GM21576 (cell line): ENCODE measurements at regions not wholly inside any gene's neighbourhood (a gene's known extent, or its start where the extent isn't known, plus 50 kb on each side); places are given as distances from the start of the nearest gene placed in this dataset.
"Not testable (repeated sequence)": the region's sequence is repeated elsewhere in the genome, so short reads cannot be mapped to it uniquely, and the experiment has no call there.

ENCODE experiments used
- ATAC-seq: cut with Tn5 transposase; IDR thresholded peaks from one replicate; pipeline ENCODE4 v1.9.1; 2021; ENCODE audit warnings: mild to moderate bottlenecking, moderate library complexity; ENCODE audit not compliant: unreplicated experiment

DNA sequence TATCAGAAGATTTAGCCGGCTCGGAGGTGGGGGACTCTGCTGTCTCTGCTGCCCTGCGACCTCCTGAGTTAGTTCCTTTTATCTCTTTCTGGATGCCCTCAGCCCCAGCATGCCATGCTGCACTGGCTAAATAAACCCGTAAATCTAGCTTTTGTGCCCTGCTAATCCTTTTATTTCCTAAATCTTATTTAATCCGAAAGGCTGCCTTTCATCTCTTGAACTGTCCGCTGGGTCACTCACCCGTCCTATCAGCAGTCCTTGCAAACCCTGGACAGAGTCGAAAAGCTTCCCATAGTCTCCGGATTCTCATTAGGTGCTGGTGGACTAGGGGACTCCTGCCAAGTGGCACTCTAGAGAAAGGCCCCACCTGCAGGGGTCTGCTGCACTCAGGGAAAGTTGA lies 122.0 kb upstream of the APCDD1 start:
- ATAC-seq, result no peak

DNA sequence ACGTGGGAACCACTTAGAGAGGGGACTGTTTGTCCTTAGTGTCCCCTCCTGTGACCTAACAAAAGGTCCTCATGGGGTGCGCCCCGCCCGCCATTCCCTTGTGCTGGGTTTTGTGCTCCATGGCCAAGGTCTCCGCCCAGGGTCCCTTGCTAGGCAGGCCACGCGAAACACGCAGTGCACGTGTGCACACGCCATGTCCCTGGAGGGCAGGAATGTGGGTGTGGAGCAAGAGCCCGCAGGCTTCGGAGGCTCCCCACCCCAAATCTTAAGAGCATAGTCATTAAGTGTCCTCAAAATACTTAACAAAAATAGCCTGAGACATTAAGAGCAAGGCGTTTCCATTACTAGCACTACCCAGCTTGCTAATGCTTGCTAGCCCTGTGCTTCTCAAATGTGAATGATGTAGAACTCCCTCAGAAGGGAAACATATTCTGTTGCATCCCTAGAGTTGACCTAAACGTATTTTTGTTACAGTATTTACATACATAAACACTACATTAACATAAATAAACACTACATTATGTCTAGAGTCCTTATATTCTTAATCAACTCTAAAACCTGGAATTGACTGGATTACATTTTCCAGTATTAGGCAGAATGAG lies 117.6 kb upstream of the APCDD1 start:
- ATAC-seq, result no peak

DNA sequence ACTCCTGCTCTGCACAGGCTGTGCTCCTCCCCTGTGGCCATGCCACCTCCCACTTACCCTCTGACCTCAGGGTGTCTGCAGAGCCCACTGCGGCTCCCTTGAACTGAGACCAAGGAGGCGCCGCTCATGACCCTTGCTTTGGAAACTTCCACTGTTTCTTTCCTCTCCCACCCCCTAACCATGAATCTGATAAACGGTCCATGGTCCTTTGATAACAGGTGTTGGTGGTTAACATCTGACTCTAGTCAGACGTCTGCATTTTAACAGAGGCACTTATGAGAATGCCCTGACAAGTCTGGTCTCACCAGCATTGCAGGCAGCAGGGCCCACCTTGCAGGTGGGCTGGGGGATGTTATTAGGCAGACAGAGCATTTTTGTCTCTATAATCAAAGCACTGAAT lies 113.6 kb upstream of the APCDD1 start:
- ATAC-seq, result no peak

DNA sequence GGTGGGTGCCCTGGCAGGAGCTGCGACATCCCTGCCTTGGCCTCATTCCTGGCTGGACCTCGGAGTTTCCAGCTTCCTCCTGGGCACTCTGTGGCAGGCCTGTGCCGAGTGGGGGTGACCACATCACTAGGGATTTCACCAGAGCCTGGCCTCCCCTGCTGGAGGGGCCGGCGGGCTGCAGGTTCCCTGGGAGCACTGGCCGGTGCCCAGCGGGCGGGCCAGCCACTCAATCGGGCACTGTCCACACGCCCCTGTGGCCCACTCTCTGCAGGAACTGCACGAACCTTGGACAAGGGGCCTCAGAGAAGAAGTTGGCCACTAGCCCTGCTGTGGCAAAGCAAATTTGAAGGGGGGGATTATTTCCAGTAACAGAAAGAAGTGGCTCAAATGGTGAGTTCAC lies 110.7 kb upstream of the APCDD1 start:
- ATAC-seq, result no peak

DNA sequence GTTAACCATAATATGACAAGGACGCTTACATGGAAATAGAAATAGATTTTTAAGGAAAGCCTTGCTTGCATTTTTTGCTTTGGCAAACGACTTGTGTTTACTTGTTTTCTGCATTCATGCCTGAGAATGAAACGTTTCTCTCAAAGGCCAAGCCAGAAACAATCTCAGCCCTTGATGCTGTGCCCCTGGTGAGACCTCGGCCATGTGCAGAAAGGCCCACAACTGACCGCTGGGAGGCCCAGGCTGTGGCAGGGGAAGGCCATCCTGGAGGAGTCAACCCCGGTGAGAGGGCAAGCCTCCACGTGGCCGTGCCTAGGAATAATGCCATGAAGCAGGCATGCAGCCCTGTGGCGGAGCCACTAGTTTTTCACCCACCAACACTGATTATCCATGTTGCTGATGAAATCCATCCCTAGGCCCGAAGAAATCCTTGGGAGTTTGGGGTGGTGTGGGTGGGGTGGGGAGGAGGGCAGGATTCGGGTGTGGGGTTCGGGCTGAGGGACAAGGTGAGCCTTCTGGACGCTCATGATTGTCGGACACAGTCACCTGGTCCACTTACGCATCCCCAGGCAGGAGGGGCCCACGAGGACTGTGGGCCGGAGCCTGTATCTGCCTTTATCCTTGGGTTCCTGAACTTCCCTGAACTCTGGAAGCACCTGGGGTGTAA lies 107.6 kb upstream of the APCDD1 start:
- no peak for ATAC-seq

DNA sequence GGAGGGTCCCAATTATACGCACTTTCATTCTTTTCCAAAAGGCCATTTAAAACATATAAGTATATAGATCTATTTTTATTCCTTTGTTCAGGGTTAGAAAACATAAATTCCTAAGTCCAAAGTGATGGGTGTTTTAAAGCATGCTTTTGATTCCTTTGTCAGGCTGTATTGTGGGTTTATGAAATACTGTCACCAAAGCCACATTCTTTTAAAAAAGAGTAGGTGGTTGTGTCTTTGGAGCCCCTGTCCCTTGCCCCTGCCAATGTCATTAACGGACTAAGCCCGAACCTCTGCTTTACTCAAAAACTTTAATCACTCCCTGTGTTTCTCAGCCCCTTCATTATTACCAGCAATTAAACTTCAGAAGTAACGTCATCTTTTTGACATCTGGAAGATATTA lies 104.9 kb upstream of the APCDD1 start:
- ATAC-seq, result no peak

DNA sequence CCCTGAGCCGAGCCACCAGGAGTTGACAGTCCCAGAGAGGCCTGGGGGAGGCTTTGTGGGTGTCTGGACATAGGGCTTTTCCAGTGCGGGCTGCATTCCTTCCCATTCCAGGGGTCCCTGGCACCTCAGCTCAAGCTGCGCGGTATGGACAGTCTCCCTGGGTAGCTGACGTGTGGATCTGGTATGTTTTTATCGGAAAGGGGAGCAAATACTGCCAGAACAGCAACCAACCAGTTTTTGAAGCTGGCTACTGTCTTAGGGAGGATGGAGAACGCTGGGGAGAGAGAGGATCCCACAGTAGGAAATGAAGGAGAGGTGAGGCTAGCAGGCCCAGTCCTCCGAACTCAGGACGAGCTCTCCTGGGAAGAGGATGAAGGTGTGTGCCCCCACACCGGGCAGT lies 103.8 kb upstream of the APCDD1 start:
- no peak for ATAC-seq

DNA sequence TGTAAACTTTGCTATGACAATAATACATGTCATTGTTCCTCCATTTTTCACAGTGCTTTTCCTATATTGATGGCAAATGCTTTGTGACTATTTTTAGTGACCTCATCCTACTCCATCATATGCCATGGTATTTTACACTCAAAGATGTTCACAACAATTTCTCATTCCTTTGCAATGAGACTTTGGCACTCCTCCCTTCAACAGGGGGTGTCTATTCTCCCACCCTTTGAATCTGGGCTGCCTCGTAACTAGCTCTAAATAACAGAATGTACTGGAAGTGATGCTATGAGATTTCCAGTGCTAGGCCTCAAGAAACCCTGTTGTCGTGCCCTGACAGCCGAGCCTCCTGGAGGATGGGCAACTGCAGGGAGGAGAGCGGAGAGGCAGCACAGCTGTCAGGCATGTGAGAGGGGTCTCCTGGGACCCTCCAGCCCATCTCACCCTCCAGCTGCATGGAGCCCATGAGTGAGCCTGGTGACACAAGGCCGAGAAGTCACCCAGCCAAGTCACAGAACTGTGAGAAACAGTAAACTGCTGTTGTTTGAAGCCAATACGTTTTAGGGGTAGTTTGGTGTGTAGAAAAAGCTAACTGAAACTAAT lies 103.1 kb upstream of the APCDD1 start:
- ATAC-seq, result no peak

DNA sequence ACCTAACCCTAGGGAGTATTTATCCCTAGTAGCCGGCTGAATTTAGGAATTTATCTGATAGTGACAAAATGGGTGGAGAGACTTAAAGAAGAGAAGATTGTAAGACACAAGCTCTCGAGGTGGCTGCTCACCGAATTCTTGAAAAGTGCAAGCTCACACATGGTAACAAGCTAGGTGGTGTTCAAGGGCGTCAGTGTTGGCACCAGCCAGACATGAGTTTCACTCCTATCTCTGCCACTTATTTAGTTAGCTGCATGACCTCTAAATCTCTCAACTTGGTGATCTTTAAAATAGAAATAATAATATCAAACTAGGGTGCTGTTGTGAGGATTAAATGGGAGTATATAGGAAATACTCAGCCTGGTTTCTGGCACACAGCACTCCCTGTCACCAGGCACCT lies 102.6 kb upstream of the APCDD1 start:
- ATAC-seq, result no peak

DNA sequence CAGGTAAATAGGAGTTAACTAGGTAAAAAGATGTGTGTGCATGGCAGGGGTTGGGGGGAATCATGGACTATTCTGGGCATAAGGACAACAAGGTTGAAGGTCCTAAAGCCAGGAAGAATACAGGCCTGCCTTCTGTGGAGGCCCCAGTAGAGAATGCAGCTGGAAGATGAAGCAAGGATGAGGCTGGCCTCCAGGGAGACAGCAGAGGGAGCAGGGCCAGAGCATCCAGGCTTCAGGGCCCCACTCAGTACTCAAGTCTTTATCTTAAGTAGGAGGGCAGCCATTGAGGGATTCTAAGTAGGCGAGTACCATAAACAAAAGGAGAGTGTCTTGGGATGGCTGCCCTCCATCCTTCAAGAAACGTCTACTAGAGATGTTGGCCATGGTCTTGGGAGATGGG lies 101.8 kb upstream of the APCDD1 start:
- ATAC-seq, result no peak

DNA sequence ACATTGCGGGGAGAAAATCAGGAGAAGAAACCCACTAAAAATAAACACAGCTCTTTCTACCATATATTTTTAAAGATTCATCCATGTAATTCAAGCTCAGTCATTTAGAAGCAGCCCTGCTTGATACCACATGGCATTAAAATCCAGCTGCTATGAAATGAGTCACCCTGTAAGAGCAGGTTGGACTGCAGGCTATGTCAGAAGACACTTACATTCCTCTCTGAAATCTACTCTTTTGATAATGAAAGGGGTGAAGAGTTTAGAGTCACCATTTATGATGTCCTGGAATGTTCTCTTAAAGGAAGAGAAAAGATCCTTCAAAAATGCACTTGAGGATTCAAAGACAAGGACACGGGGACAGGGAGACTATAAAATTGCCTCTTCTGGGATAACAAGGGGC lies 100.6 kb upstream of the APCDD1 start:
- ATAC-seq, result no peak

DNA sequence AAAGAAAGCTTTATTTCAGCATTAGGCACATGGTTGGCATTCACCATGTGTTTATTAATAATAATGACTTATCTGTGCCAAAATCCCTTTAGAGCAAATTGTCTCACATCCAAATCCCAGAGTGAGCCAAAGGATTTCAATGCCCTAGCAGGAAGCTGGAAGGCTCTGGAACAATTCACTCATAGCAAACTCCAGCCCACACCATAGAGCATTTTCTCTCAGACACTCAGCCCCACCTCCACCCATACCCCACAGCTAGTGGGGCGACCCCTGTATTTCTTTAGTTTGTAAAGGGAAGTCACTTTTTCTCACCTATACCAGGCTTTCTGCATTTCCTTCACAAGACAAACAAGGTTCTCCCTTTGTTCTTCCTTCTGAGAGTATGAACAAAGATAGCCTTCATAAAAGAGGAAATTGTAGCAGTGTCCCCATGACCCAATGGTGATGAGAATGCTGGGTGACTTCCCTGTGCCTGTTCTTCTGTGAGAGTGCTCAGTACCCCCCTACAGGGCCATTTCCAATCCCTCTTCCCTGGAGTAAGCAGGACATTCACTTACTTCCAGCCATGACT lies 100.1 kb upstream of the APCDD1 start:
- ATAC-seq, result no peak

DNA sequence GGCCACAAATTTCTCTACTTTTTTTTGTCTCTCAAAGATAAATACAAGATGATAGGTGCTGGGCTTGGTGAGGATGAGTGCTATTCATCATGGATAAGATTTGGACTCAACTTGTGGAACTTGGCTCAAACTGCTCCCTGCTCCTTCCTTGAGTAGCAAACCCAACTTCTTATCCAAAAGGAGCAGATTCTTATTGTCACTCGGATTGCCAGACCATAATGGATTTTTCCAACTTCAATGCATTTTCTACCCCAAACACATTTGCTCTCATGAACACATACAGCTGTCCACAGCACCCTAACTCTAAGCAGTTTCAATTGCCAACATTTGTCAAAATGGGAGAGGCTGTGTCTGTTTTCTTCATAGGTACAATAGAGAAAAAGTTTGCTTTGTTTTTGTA lies 99.5 kb upstream of the APCDD1 start:
- no peak for ATAC-seq

DNA sequence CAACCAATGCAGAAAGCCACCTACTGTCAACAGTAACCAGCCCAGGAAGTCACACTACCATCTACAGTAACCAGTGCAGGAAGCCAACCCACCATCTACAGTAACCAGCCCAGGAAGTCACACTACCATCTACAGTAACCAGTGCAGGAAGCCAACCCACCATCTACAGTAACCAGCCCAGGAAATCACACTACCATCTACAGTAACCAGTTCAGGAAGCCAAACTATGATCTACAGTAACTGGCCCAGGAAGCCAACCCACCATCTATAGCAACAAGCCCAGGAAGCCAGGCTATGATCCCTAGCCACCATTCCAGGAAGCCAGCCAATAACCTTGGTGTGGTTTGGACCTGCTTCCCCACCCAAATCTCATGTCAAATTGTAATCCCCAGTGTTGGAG lies 97.4 kb upstream of the APCDD1 start:
- not testable (repeated sequence) for ATAC-seq

DNA sequence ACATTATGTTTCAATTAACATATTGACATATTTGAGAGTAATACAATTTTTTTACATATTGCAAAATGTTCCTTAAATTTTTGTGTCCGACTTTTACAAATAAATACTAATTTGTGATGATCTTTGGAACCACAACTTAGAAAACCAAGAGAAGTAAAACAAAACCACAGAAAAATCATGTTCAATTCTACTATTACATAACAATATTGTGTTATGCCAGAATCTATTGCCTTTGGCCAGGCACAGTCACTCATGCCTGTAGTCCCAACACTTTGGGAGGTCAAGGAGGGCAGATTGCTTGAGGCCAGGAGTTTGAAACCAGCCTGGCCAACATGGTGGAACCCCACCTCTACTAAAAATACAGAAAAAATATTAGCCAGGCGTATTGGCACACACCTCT lies 92.8 kb upstream of the APCDD1 start:
- ATAC-seq, result no peak

DNA sequence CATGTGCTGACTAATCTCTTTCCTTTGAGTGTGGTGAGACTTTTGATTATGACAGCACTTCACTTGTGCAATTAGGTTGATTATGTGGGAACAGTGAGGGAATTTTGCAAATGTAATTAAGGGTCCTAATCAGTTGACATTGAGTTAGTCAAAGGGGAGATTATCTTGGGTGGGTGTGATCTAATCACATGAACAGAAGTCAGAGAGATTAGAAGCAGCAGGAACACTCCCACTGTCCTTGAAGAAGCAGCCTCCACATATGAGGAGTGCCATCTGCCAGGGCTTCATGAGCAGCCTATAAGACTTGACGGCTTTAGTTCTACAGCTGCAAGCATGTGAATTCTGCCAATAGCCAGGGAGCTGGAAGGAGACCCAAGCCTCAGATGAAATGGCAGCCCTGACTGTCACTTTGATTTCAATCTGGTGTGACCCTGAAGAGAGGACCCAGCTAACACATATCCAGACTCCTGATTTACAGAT lies 89.4 kb upstream of the APCDD1 start:
- ATAC-seq, result no peak

DNA sequence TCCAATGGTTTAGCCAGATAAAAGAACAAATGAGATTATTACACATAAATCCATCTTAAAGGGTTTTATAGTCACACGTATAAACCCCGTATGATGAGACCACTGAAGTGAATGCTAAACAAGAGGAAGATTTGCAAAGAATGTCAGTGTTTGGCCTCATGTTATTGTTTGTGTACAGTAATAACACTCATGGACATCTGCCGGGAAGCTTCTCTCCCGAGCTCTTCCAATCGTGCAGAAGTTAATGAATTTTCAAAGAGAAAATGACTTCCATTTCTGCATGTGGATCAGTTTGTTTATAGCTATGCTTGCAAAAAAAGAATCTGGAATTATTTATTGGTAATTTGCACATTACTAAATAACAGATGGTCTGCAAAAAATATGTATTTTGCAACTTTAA lies 88.5 kb upstream of the APCDD1 start:
- ATAC-seq, result no peak

DNA sequence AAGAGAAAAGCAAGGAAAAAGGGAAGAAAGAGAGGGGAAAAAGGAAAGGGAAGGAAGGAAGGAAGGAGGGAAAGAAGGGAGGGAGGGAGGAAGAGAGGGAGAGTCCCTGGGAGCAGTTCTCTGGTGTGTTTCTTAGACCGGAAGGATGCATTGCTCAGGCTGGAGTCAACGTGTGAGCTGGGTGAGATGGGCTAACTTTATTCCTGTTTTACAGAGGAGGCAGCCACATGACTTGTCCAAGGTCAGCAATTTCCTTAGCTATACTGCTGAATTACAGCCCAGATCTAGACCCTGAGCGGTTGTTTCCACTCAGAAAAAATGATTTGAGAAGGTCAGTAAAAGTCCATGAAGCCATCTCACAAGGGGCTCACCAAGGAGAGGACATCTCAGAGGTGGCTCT lies 86.6 kb upstream of the APCDD1 start:
- ATAC-seq, result no peak

DNA sequence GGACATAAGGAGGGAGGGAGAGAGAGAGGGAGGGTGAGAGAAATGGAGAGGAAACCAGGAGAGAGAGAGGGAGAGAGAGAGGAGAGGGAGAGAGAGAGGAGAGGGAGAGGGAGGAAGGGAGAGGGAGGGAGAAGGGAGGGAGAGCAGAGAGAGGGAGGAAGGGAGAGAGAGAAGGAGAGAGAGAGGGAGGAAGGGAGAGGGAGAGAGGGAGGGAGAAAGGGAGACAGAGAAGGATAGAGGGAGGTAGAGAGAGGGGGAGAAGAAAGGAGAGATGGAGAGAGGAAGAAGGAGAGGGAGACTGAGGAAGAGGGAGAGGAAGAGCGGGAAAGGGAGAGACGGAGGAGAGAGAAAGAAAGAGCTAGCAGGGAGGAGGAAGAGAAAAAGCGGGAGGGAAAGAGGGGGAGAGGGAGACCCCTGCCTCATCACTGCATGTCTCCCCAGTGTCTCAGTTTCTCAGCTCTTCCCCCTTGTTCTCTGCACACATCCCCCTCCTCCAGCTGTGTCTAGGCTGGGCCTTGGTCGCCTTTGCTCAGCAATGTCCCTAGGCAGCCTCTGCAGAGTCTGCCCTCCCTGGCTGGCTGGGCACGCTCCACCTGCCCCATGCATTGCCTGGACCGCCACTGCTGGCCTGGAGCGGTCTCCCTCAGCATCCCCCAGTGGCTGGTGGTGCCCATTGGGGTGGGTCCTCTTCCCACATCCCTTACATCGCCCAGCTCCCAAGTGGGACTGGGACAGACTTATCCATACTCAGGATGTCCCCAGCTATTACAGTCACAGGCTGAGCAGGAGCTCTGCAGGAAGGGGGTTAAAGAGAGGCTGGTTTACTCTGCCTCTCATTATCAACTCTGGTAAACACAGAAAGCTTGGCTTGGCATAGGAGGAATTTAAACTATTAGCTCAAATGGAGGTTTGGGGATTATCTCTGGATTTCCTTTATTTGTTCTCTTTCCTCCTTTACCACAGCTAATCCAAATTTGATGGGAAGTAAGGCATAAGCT lies 85.7 kb upstream of the APCDD1 start:
- no peak for ATAC-seq

DNA sequence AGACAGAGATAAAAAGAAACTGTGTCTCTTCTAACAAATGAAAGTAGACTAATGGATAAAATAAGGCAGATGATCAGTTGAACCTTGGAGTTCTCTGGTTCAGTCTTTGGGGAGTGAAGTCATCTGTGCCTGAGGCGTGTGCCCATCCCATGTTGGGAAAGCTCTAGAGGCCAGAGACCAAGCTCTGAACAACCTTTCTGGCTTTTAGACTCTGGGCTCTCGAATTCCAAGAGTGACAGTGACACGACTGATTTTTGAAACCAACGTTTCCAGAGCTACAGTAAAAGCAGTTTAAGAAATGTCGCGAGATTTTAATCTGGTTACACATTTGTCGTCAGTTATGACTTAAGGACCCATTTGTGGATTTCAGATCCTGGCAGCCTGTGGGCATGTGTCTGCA lies 83.7 kb upstream of the APCDD1 start:
- ATAC-seq, result no peak

DNA sequence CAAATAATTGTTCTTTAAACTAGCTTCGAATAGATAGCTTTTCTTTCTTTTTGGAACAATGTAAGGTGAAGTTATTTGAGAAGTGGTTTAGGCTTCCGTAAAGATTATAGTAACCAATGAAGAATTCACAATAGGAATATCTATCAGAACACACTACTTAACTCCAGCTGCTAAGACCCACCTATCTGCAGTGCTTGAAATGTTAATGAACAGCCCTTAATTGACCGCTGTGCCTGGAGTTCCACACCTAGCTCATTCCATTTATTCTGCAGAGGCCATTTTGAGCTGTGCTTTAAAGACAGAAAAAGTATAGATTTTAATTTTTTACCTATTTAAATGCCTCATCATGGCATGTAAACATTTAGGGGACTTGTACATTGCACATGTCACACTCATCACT lies 83.3 kb upstream of the APCDD1 start:
- no peak for ATAC-seq
